ENCODE measurements at regions not wholly inside any gene's neighbourhood (a gene's known extent, or its start where the extent isn't known, plus 50 kb on each side); places are given as distances from the start of the nearest gene placed in this dataset.
A peak's percentile ranks its signal among the peaks of the same experiment; 100 is the strongest.
"Not testable (repeated sequence)": the region's sequence is repeated elsewhere in the genome, so short reads cannot be mapped to it uniquely, and the experiment has no call there.

GRCh38 chr14:104416383-104416782 lies 163.2 kb upstream of the C14orf180 start:
- H3K27me3 ChIP-seq (ENCODE audit: control insufficient read depth, insufficient read depth, low read length), result no peaks in the 10 kb centered on the region
- H3K27ac ChIP-seq (ENCODE audit: insufficient read depth, low read length, poor library complexity, severe bottlenecking), result no peak overlapping the region
- no peaks in the 10 kb centered on the region for H3K4me1 ChIP-seq (ENCODE audit: control insufficient read depth, insufficient read depth, low read length, poor library complexity, severe bottlenecking)
- peaks cover 29% of the 10 kb centered on the region for H3K27me3 Mint-ChIP-seq
- ATAC-seq (ENCODE audit: low read depth in 2 of 2), result no peak
- no peaks in the 10 kb centered on the region for H3K36me3 Mint-ChIP-seq
- no peak overlapping the region for H3K4me3 ChIP-seq (ENCODE audit: low read depth, low read length)
- H3K4me3 Mint-ChIP-seq, result no peak overlapping the region
- H3K36me3 ChIP-seq (ENCODE audit: control insufficient read depth, insufficient read depth, low read length), result no peaks in the 10 kb centered on the region
- no peak for DNase-seq
- no peaks in the 10 kb centered on the region for H3K9me3 ChIP-seq (ENCODE audit: control insufficient read depth in 2 of 2, low read length in 2 of 2)
- H3K4me1 Mint-ChIP-seq, result peaks cover 0 to 7% (median 6%) of the 10 kb centered on the region in 4 donors
- H3K9me3 Mint-ChIP-seq, result peaks cover 0 to 7% (median 0%) of the 10 kb centered on the region in 7 donors
- no peak overlapping the region for H3K27ac Mint-ChIP-seq

- H3K36me3 ChIP-seq (ENCODE audit: control insufficient read depth, insufficient read depth, low read length), result no peaks in the 10 kb centered on the region
- Mint-ChIP-seq H3K4me3 (no peak overlapping the region), H3K9me3 (peaks cover 0 to 3% (median 0%) of the 10 kb centered on the region in 7 donors), H3K4me1 (peaks cover 0 to 7% (median 6%) of the 10 kb centered on the region in 4 donors), H3K36me3 (no peaks in the 10 kb centered on the region), H3K27ac (peak overlapping the region; percentile 14 to 74 (median 15)), H3K27me3 (peaks cover 20% of the 10 kb centered on the region)
- H3K4me1 ChIP-seq (ENCODE audit: control insufficient read depth, insufficient read depth, low read length, poor library complexity, severe bottlenecking), result no peaks in the 10 kb centered on the region
- no peak overlapping the region for H3K27ac ChIP-seq (ENCODE audit: insufficient read depth, low read length, poor library complexity, severe bottlenecking)
- H3K9me3 ChIP-seq (ENCODE audit: control insufficient read depth in 2 of 2, low read length in 2 of 2), result no peaks in the 10 kb centered on the region
- ATAC-seq (ENCODE audit: low read depth in 2 of 2), result no peak
- H3K27me3 ChIP-seq (ENCODE audit: control insufficient read depth, insufficient read depth, low read length), result no peaks in the 10 kb centered on the region
- no peak overlapping the region for H3K4me3 ChIP-seq (ENCODE audit: low read depth, low read length)
- DNase-seq, result no peak
These were observed 159.6 kb upstream of the C14orf180 start for GRCh38 chr14:104419865-104420505.

- not testable (repeated sequence) for H3K4me1 ChIP-seq (ENCODE audit: control insufficient read depth, insufficient read depth, low read length, poor library complexity, severe bottlenecking); H3K4me1 Mint-ChIP-seq; H3K36me3 Mint-ChIP-seq; H3K27me3 ChIP-seq (ENCODE audit: control insufficient read depth, insufficient read depth, low read length); H3K27ac ChIP-seq (ENCODE audit: insufficient read depth, low read length, poor library complexity, severe bottlenecking); H3K36me3 ChIP-seq (ENCODE audit: control insufficient read depth, insufficient read depth, low read length); H3K9me3 Mint-ChIP-seq; DNase-seq; H3K9me3 ChIP-seq (ENCODE audit: control insufficient read depth in 2 of 2, low read length in 2 of 2); H3K4me3 ChIP-seq (ENCODE audit: low read depth, low read length); H3K27ac Mint-ChIP-seq; H3K4me3 Mint-ChIP-seq; ATAC-seq (ENCODE audit: low read depth in 2 of 2)
- peaks cover 14% of the 10 kb centered on the region for H3K27me3 Mint-ChIP-seq
These were observed 159.0 kb upstream of the C14orf180 start for GRCh38 chr14:104420523-104420922.

- Histone ChIP-seq H3K36me3 (ENCODE audit: control insufficient read depth, insufficient read depth, low read length) (no peaks in the 10 kb centered on the region), H3K4me1 (ENCODE audit: control insufficient read depth, insufficient read depth, low read length, poor library complexity, severe bottlenecking) (no peaks in the 10 kb centered on the region), H3K4me3 (ENCODE audit: low read depth, low read length) (no peak overlapping the region), H3K27me3 (ENCODE audit: control insufficient read depth, insufficient read depth, low read length) (no peaks in the 10 kb centered on the region), H3K27ac (ENCODE audit: insufficient read depth, low read length, poor library complexity, severe bottlenecking) (no peak overlapping the region), H3K9me3 (ENCODE audit: control insufficient read depth in 2 of 2, low read length in 2 of 2) (no peaks in the 10 kb centered on the region)
- peaks cover 0 to 7% (median 6%) of the 10 kb centered on the region in 4 donors for H3K4me1 Mint-ChIP-seq
- no peaks in the 10 kb centered on the region for H3K36me3 Mint-ChIP-seq
- DNase-seq, result no peak
- H3K4me3 Mint-ChIP-seq, result no peak overlapping the region
- ATAC-seq (ENCODE audit: low read depth in 2 of 2), result no peak
- H3K27me3 Mint-ChIP-seq, result peaks cover 9% of the 10 kb centered on the region
- peaks cover 0 to 3% (median 0%) of the 10 kb centered on the region in 7 donors for H3K9me3 Mint-ChIP-seq
- H3K27ac Mint-ChIP-seq, result no peak overlapping the region
These were observed 158.6 kb upstream of the C14orf180 start for GRCh38 chr14:104420990-104421389.

GRCh38 chr14:104421401-104421821 lies 158.2 kb upstream of the C14orf180 start:
- H3K4me3 ChIP-seq (ENCODE audit: low read depth, low read length), result no peak overlapping the region
- no peaks in the 10 kb centered on the region for H3K4me1 ChIP-seq (ENCODE audit: control insufficient read depth, insufficient read depth, low read length, poor library complexity, severe bottlenecking)
- peaks cover 0 to 3% (median 0%) of the 10 kb centered on the region in 7 donors for H3K9me3 Mint-ChIP-seq
- no peak overlapping the region for H3K27ac ChIP-seq (ENCODE audit: insufficient read depth, low read length, poor library complexity, severe bottlenecking)
- DNase-seq (no peak), ATAC-seq (ENCODE audit: low read depth in 2 of 2) (no peak)
- H3K36me3 ChIP-seq (ENCODE audit: control insufficient read depth, insufficient read depth, low read length), result no peaks in the 10 kb centered on the region
- H3K4me1 Mint-ChIP-seq, result peaks cover 0 to 7% (median 6%) of the 10 kb centered on the region in 4 donors
- H3K27me3 Mint-ChIP-seq, result peaks cover 8% of the 10 kb centered on the region
- no peaks in the 10 kb centered on the region for H3K9me3 ChIP-seq (ENCODE audit: control insufficient read depth in 2 of 2, low read length in 2 of 2)
- H3K36me3 Mint-ChIP-seq, result no peaks in the 10 kb centered on the region
- no peaks in the 10 kb centered on the region for H3K27me3 ChIP-seq (ENCODE audit: control insufficient read depth, insufficient read depth, low read length)
- H3K27ac Mint-ChIP-seq, result no peak overlapping the region
- no peak overlapping the region for H3K4me3 Mint-ChIP-seq

- H3K4me3 Mint-ChIP-seq, result no peak overlapping the region
These were observed 157.4 kb upstream of the C14orf180 start for GRCh38 chr14:104421892-104422828.

GRCh38 chr14:104422837-104423681 lies 156.5 kb upstream of the C14orf180 start:
- Histone ChIP-seq H3K27me3 (ENCODE audit: control insufficient read depth, insufficient read depth, low read length) (no peaks in the 10 kb centered on the region), H3K9me3 (ENCODE audit: control insufficient read depth in 2 of 2, low read length in 2 of 2) (no peaks in the 10 kb centered on the region), H3K4me1 (ENCODE audit: control insufficient read depth, insufficient read depth, low read length, poor library complexity, severe bottlenecking) (no peaks in the 10 kb centered on the region), H3K4me3 (ENCODE audit: low read depth, low read length) (no peak overlapping the region), H3K27ac (ENCODE audit: insufficient read depth, low read length, poor library complexity, severe bottlenecking) (no peak overlapping the region), H3K36me3 (ENCODE audit: control insufficient read depth, insufficient read depth, low read length) (no peaks in the 10 kb centered on the region)
- Mint-ChIP-seq H3K9me3 (no peaks in the 10 kb centered on the region), H3K4me1 (peaks cover 0 to 7% (median 6%) of the 10 kb centered on the region in 4 donors), H3K27ac (no peak overlapping the region), H3K4me3 (no peak overlapping the region), H3K27me3 (peaks cover 8% of the 10 kb centered on the region), H3K36me3 (no peaks in the 10 kb centered on the region)
- ATAC-seq (ENCODE audit: low read depth in 2 of 2) (no peak), DNase-seq (no peak)

More at GRCh38 chr14:104421892-104422828, 157.4 kb upstream of the C14orf180 start:
- no peak overlapping the region for H3K4me3 ChIP-seq (ENCODE audit: low read depth, low read length)
- Mint-ChIP-seq H3K36me3 (no peaks in the 10 kb centered on the region), H3K27me3 (peaks cover 8% of the 10 kb centered on the region), H3K4me1 (peaks cover 0 to 7% (median 6%) of the 10 kb centered on the region in 4 donors), H3K27ac (no peak overlapping the region), H3K9me3 (no peaks in the 10 kb centered on the region)
- no peak overlapping the region for H3K27ac ChIP-seq (ENCODE audit: insufficient read depth, low read length, poor library complexity, severe bottlenecking)
- no peaks in the 10 kb centered on the region for H3K4me1 ChIP-seq (ENCODE audit: control insufficient read depth, insufficient read depth, low read length, poor library complexity, severe bottlenecking)
- DNase-seq (no peak), ATAC-seq (ENCODE audit: low read depth in 2 of 2) (no peak)
- H3K9me3 ChIP-seq (ENCODE audit: control insufficient read depth in 2 of 2, low read length in 2 of 2), result no peaks in the 10 kb centered on the region
- no peaks in the 10 kb centered on the region for H3K27me3 ChIP-seq (ENCODE audit: control insufficient read depth, insufficient read depth, low read length)
- H3K36me3 ChIP-seq (ENCODE audit: control insufficient read depth, insufficient read depth, low read length), result no peaks in the 10 kb centered on the region
